GM21367 (cell line): ENCODE measurements at regions not wholly inside any gene's neighbourhood (a gene's known extent, or its start where the extent isn't known, plus 50 kb on each side); places are given as distances from the start of the nearest gene placed in this dataset.

ENCODE experiments used
- ATAC-seq: cut with Tn5 transposase; IDR thresholded peaks from one replicate; pipeline ENCODE4 v1.9.1; 2021; ENCODE audit not compliant: unreplicated experiment

DNA sequence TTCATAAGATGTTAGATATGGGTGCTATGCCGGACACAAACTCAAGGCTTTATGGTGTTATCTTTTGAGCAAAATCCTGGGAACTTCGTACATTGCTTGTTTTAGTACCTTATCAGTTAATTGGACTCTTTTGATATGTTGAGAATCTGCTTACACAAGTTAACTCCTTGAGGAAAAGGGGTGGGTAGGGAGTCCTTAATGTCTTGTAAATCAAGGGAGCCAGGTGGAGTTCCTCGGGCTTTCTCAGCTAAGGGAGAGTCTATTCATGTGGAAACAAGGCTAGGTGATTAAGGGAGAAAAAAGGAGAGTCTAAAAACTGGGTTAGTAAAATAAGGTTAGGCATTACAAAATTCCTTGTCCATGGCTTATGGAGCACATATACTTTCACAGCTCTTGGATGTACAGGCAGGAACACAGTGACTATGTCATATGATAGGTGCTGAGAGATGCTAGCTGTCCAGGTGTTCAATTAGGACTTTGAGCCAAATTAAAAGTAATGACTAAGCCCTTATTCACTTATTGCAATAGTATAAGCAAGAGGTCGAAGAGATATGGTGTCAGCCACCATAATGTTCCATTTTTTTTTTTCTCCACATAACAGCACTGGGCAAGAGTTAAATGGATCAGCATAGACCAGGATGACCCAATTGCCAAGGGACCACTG, 59.5 kb upstream of the DYNAP start:
- no peak for ATAC-seq

- no peak for ATAC-seq
Measured at GRCh38 chr18:54532222-54532621, 58.8 kb upstream of the DYNAP start.

- ATAC-seq: no peak
Measured at GRCh38 chr18:54532962-54533361, 58.1 kb upstream of the DYNAP start.
